Tibial nerve (tissue), 4 donors: ENCODE measurements at regions not wholly inside any gene's neighbourhood (a gene's known extent, or its start where the extent isn't known, plus 50 kb on each side); places are given as distances from the start of the nearest gene placed in this dataset.

Experiments used
- DNase-seq, 2 donors: peaks; one replicate each; pipeline ENCODE4 v3.0.0-alpha.2; 2019; ENCODE audit warnings: low spot score in 2 of 2
- H3K27ac ChIP-seq, 4 donors: fragments of 200-600 bp; sonication (generic) in 3 of 4; one replicate each; pipeline ENCODE4 v1.5.1; 2017 to 2019; ENCODE audit warnings: mild to moderate bottlenecking in 1 of 4
- H3K27me3 ChIP-seq, 2 donors: fragments of 200-600 bp; sonication (generic) in 1 of 2; one replicate each; pipeline versions ENCODE4 v1.5.1 to v1.6.0; 2017 to 2019
- H3K36me3 ChIP-seq, 3 donors: fragments of 200-600 bp; sonication (generic); one replicate each; pipeline ENCODE4 v1.5.1; 2018 to 2019
- H3K4me1 ChIP-seq, 4 donors: fragments of 200-600 bp; sonication (generic) in 3 of 4; one replicate each; pipeline ENCODE4 v1.5.1; 2017 to 2019
- H3K4me3 ChIP-seq, 4 donors: fragments of 200-600 bp; sonication (generic) in 3 of 4; one replicate each; pipeline ENCODE4 v1.5.1; 2017 to 2019; ENCODE audit warnings: mild to moderate bottlenecking in 1 of 4, moderate library complexity in 1 of 4
- H3K9me3 ChIP-seq, 4 donors: fragments of 200-600 bp; sonication (generic) in 3 of 4; one replicate each; pipeline ENCODE4 v1.5.1; 2017 to 2019
- CTCF ChIP-seq, 5 experiments: fragments of 200-600 bp in 3 of 5; fragments of 450-650 bp in 2 of 5; sonication (generic) in 3 of 5; IDR thresholded peaks; one replicate each; pipeline ENCODE4 v1.5.1; 2016 to 2019; ENCODE audit warnings: antibody characterized with exemption in 5 of 5, mild to moderate bottlenecking in 3 of 5, moderate library complexity in 2 of 5
- EP300 ChIP-seq, 2 donors: sonication (generic); formaldehyde crosslinking; IDR thresholded peaks; one replicate each; pipeline ENCODE4 v1.6.1; 2017; ENCODE audit warnings: antibody characterized with exemption in 2 of 2, mild to moderate bottlenecking in 1 of 2
- POLR2A ChIP-seq, 2 donors: fragments of 450-650 bp; IDR thresholded peaks; one replicate each; pipeline ENCODE4 v1.6.1; 2017; ENCODE audit warnings: antibody characterized with exemption in 2 of 2, mild to moderate bottlenecking in 2 of 2, moderate library complexity in 2 of 2
- WGBS, 2 donors: methylation state at CpG; one replicate each; pipeline ENCODE4 v1.1.5; 2018; 5-methylcytosine and 5-hydroxymethylcytosine counted together

DNA sequence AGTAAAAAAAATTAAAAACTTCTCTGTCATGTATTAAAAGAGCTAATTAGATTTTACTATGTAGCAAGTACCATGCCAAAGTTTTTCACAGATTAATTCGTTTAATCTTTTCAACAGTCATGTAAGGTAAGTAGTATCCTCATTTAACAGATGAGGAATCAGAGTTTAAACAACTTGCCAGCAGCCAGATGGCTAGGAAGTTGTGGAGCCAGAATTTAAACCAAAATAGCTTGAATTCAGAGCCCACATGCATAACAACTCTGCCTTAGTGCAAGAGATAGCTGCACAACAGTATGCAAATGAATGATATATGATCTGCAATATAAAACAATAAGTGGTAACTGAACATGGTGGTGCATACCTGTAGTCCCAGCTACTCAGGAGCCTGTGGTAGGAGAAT lies 75.3 kb downstream of the NAP1L3 start:
- Histone ChIP-seq H3K27me3 (no peaks in the 10 kb centered on the region), H3K27ac (no peak overlapping the region), H3K4me3 (no peak overlapping the region), H3K4me1 (no peaks in the 10 kb centered on the region), H3K9me3 (no peaks in the 10 kb centered on the region), H3K36me3 (no peaks in the 10 kb centered on the region)
- WGBS, 2 donors = 72 to 74% methylated on average over 1 of the region's 1 CpG
- TF ChIP-seq CTCF (IDR thresholded peaks at IDR 0.05) (no peak), POLR2A (IDR thresholded peaks at IDR 0.05) (no peak), EP300 (IDR thresholded peaks at IDR 0.05) (no peak)
- no peak for DNase-seq

GRCh38 chrX:93594780-93595179 lies 78.6 kb downstream of the NAP1L3 start:
- no peak for DNase-seq
- Histone ChIP-seq H3K4me1 (no peaks in the 10 kb centered on the region), H3K4me3 (no peak overlapping the region), H3K27ac (no peak overlapping the region), H3K27me3 (no peaks in the 10 kb centered on the region), H3K9me3 (no peaks in the 10 kb centered on the region), H3K36me3 (no peaks in the 10 kb centered on the region)
- TF ChIP-seq POLR2A (IDR thresholded peaks at IDR 0.05) (no peak), EP300 (IDR thresholded peaks at IDR 0.05) (no peak), CTCF (IDR thresholded peaks at IDR 0.05) (no peak)
- 23 to 26% methylated on average over 2 of the region's 2 CpGs for WGBS, 2 donors

DNA sequence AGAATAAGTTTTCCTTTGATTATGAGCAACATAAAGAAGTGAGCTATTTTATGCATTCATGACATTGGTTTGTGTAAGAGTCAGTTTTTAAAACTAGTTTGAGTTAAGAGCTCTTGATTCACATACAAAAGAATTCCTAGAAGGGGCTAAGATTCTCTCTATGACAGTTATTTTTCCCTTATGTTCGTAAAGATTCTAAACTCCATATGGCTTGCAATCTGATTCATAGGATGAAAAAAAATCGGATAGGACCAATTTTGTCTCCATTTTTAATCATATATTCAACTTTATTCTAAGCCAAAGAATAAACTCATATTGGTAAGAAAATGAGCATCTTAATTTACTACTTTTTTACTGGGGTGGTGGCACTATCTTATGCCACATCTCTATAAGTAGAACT lies 79.4 kb downstream of the NAP1L3 start:
- no peaks in the 10 kb centered on the region for H3K36me3 ChIP-seq

GRCh38 chrX:93591398-93591797 lies 82.0 kb downstream of the NAP1L3 start:
- H3K27me3 ChIP-seq = no peaks in the 10 kb centered on the region
- no peaks in the 10 kb centered on the region for H3K9me3 ChIP-seq
- TF ChIP-seq CTCF (IDR thresholded peaks at IDR 0.05) = no peak
- WGBS, 2 donors = 39 to 42% methylated on average over 1 of the region's 1 CpG
- no peaks in the 10 kb centered on the region for H3K4me1 ChIP-seq
- no peaks in the 10 kb centered on the region for H3K36me3 ChIP-seq
- no peak for DNase-seq
- no peak overlapping the region for H3K4me3 ChIP-seq
- H3K27ac ChIP-seq = no peak overlapping the region

More for the DNA sequence above, 79.4 kb downstream of the NAP1L3 start:
- Histone ChIP-seq H3K27me3 (no peaks in the 10 kb centered on the region), H3K4me3 (no peak overlapping the region), H3K9me3 (no peaks in the 10 kb centered on the region), H3K27ac (no peak overlapping the region), H3K4me1 (no peaks in the 10 kb centered on the region)
- DNase-seq = no peak
- 35 to 43% methylated on average over 2 of the region's 2 CpGs for WGBS, 2 donors
- TF ChIP-seq POLR2A (IDR thresholded peaks at IDR 0.05) = no peak
- TF ChIP-seq EP300 (IDR thresholded peaks at IDR 0.05) = no peak
- TF ChIP-seq CTCF (IDR thresholded peaks at IDR 0.05) = no peak

DNA sequence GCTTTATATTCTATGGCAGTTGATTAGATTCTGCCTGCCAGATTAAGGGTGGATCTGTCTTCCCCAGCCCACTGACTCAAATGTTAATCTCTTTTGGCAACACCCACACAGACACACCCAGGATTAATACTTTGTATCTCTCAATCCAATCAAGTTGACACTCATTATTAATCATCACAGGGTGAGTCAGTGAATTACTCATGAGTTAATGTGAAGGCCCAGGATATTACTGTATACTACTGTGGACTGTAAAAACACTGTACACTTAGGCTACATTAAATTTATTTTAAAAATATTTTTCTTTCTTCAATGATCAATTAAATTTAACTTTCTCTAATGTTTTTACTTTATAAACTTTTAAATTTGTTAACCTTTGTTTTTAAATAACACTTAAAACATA lies 87.7 kb downstream of the NAP1L3 start:
- H3K36me3 ChIP-seq = no peaks in the 10 kb centered on the region
- H3K4me1 ChIP-seq = no peaks in the 10 kb centered on the region
- TF ChIP-seq CTCF (IDR thresholded peaks at IDR 0.05) (no peak), EP300 (IDR thresholded peaks at IDR 0.05) (no peak), POLR2A (IDR thresholded peaks at IDR 0.05) (no peak)
- DNase-seq = no peak
- no peak overlapping the region for H3K27ac ChIP-seq
- H3K27me3 ChIP-seq = no peaks in the 10 kb centered on the region
- H3K4me3 ChIP-seq = no peak overlapping the region
- H3K9me3 ChIP-seq = no peaks in the 10 kb centered on the region
